Inflammatory macrophage (primary cell): ENCODE measurements at regions not wholly inside any gene's neighbourhood (a gene's known extent, or its start where the extent isn't known, plus 50 kb on each side); places are given as distances from the start of the nearest gene placed in this dataset.

ENCODE experiments used
- DNase-seq, 2 donors: peaks; one replicate each; pipeline ENCODE4 v3.0.0-alpha.2; 2020 to 2022

- no peak for DNase-seq
Measured at GRCh38 chr5:73263001-73263710, 90.2 kb downstream of the TMEM174 start.

GRCh38 chr5:73256862-73257261 lies 83.9 kb downstream of the TMEM174 start:
- DNase-seq: no peak

GRCh38 chr5:73256462-73256861 lies 83.5 kb downstream of the TMEM174 start:
- no peak for DNase-seq

GRCh38 chr5:73256012-73256411 lies 83.0 kb downstream of the TMEM174 start:
- DNase-seq: no peak

GRCh38 chr5:73254642-73255041 lies 81.6 kb downstream of the TMEM174 start:
- DNase-seq: no peak

GRCh38 chr5:73253047-73253660 lies 80.2 kb downstream of the TMEM174 start:
- DNase-seq: no peak

- DNase-seq: no peak
Measured at GRCh38 chr5:73250645-73251044, 77.7 kb downstream of the TMEM174 start.

GRCh38 chr5:73242735-73243134 lies 69.7 kb downstream of the TMEM174 start:
- no peak for DNase-seq

GRCh38 chr5:73238873-73239272 lies 65.9 kb downstream of the TMEM174 start:
- DNase-seq: no peak

GRCh38 chr5:73236541-73237128 lies 63.6 kb downstream of the TMEM174 start:
- DNase-seq: no peak

GRCh38 chr5:73234204-73234555 lies 61.2 kb downstream of the TMEM174 start:
- DNase-seq: no peak

GRCh38 chr5:73233461-73234203 lies 60.6 kb downstream of the TMEM174 start:
- DNase-seq: no peak

- no peak for DNase-seq
Measured at GRCh38 chr5:73233053-73233460, 60.1 kb downstream of the TMEM174 start.

GRCh38 chr5:73232266-73233041 lies 59.5 kb downstream of the TMEM174 start:
- no peak for DNase-seq

GRCh38 chr5:73231246-73231778 lies 58.3 kb downstream of the TMEM174 start:
- no peak for DNase-seq

GRCh38 chr5:73230264-73231245 lies 57.6 kb downstream of the TMEM174 start:
- DNase-seq: no peak

- DNase-seq: no peak
Measured at GRCh38 chr5:73229271-73229670, 56.3 kb downstream of the TMEM174 start.

GRCh38 chr5:73228052-73228451 lies 55.1 kb downstream of the TMEM174 start:
- no peak for DNase-seq
